ENCODE measurements at regions not wholly inside any gene's neighbourhood (a gene's known extent, or its start where the extent isn't known, plus 50 kb on each side); places are given as distances from the start of the nearest gene placed in this dataset.
"Not testable (repeated sequence)": the region's sequence is repeated elsewhere in the genome, so short reads cannot be mapped to it uniquely, and the experiment has no call there.

DNA sequence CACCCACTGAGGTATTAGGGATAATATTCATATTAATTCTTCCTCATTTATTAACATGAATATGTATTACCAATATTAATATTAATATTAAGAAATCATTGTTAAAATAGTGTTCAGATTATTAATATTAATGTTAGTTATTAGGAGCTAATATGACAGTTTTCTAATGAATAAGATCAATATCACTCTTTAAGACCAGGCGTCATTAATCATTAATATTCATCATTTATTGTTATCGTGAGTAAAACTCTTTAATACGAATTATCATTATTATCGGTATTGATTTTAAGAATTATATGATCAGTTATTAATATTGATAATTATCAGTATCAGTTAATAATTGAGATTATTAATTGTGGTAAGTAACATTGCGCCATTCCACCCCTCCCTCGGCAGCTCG, 101.0 kb upstream of the HMX1 start:
- DNase-seq (ENCODE audit: low read depth) = not testable (repeated sequence)

DNA sequence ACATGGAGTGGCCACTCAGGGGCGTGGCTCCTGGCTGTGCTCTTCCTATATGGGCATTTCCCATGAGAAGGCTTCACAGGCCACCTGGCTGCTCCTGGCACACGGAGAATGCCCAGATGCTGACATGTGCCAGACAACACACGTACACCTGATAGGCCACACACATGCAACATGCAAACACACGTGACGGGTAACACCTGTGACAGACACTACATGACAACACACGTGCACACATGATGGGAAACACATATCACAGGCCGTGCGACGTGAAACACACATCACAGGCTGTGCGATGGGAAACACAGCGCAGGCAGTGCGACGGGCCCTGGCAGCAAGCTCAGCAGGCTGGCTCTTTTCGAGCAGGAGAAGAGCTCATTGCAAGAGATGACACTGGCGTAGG, 94.3 kb upstream of the HMX1 start:
- not testable (repeated sequence) for DNase-seq (ENCODE audit: low read depth)

DNA sequence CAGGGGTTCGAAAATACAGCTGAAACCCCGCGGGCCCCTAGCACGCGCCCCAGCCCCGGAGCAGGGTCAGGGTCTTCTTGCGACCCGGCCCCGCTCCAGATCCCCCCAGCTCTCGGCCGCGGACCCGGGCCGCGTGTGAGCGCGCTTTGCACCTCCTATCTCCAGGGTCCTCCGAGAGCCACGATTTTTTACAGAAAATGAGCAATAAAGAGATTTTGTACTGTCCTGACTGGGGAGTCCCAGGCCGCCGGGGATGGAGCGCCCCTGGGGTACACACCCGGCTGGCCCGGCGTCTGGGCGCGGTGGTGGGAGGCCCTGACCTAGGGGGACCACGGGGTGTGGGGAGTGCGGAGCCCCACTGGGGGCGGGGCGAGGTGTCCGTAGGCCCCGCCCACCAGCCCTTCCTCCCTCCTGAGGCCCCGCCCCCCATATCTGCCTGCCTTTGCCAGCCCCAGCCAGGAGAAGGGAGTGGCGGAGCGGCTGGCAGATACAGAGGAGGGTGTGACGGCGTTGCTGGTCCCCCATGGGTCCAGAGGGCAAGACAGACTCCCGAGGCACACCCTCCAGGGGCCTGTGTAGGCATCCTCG, 92.7 kb upstream of the HMX1 start:
- DNase-seq (ENCODE audit: low read depth) = not testable (repeated sequence)

DNA sequence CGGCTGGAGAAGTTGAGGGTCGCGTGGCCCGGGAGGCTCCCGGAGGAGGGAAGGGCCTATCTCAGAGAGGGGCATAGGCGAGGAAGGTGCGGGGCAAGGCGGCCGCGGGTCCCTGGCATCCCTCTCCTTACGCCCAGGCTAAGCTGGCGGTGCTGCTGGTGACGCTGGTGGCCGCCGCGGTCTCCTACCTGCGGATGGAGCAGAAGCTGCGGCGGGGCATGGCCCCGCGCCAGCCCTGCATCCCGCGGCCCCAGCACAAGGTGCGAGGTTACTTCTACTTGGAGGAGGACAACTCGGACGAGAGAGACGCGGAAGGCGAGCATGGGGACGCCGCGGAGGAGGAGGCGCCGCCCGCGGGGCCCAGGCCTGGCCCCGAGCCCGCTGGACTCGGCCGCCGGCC, 91.9 kb upstream of the HMX1 start:
- DNase-seq (ENCODE audit: low read depth) = not testable (repeated sequence)

DNA sequence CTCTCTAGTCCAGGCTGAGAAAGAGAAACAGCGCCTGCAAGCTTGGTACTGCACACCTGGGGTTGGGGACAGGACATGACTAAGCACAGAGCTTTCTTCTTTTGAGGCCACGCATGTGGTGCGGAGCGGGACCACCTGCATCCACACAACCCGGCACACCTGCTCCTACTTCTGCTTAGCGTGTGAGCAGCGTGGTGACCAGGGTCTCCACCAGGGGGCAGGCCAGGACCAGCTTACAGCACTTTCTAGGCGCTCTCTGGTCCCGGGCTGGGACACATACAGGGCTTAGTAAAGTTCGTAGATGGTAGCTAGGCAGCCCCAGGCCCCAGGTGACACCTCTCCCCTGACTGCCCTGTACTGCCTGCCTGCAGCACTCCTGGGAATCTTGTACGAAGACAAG, 89.7 kb upstream of the HMX1 start:
- DNase-seq (ENCODE audit: low read depth) = peak; percentile 10

DNA sequence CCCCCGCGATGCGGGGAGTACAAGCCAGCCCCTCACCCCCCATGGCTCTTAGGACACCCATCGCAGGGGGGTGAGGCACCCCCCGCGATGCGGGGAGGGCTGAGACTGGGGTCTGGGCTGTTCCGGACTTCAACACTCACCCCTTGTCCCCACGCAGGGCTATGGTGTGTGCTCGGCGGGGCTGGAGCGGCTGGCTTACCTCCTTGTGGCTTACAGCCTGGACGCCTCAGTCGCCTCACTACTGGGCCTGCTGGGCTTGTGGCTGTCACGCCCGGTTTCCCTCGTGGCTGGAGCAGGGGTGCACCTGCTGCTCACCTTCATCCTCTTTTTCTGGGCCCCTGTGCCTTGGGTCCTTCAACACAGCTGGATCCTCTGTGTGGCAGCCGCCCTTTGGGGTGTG, 87.8 kb upstream of the HMX1 start:
- not testable (repeated sequence) for DNase-seq (ENCODE audit: low read depth)

DNA sequence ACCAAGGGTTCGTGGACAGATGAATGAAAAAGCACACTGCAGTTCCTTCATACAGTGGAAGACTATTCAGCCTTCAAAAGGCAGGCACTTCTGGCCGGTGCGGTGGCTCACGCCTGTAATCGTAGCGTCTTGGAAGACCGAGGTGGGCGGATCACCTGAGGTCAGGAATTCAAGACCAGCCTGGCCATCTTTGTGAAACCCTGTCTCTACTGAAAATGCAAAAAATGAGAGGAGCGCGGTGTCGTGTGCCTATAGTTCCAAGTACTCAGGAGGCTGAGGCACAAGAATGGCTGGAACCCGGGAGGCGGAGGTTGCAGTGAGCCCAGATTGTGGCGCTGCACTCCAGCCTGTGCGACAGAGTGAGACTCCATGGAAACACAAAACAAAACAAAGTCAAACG, 82.4 kb upstream of the HMX1 start:
- DNase-seq (ENCODE audit: low read depth) = not testable (repeated sequence)

DNA sequence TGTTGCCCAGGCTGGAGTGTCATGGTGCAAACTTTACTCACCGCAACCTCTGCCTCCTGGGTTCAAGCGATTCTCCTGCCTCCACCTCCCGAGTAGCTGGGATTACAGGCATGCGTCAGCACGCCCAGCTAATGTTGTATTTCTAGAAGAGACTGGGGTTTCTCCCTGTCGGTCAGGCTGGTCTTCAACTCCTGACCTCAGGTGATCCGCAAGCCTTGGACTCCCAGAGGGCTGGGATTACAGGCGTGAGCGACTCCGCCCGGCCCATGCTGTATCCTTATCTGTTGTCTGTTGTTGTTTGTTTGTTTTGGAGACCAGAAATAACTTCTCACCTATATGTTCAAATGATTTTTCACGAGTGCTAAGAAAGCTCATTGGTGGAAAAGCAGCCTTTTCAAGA, 81.2 kb upstream of the HMX1 start:
- not testable (repeated sequence) for DNase-seq (ENCODE audit: low read depth)

DNA sequence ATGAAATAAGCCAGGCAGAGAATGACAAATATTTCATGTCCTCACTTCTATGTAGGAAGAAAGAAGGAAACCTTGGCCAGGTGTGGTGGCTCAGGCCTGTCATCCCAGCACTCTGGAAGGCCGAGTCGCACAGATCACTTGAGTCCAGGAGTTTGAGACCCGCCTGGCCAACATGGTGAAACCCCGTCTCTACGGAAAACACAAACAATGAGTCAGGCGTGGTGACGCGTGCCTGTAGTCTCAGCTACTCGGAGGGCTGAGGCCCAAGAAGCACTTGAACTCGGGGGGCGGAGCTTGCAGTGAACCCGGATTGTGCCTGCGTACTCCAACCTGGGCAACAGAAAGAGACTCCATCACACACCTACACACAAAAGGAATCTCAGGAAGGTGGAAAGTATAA, 80.5 kb upstream of the HMX1 start:
- not testable (repeated sequence) for DNase-seq (ENCODE audit: low read depth)

DNA sequence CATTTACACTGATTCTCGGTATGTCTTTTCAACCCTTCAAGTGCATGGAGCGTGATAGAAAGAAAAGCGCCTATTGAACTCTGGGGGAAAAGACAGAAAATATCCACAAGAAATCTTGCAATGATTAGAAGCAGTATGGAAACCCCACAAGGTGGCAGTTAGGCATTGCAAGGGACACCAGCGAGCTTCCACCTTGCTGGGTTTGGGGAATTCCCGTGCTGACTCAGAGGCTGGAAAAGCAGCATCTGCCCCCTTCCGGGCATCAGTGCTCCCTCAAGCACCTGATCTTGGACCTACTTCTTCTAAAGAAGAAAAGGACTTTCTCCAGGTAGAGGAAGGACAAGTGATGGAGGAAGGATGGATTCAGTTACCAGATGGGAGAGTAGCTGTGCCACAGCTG, 73.9 kb upstream of the HMX1 start:
- not testable (repeated sequence) for DNase-seq (ENCODE audit: low read depth)

DNA sequence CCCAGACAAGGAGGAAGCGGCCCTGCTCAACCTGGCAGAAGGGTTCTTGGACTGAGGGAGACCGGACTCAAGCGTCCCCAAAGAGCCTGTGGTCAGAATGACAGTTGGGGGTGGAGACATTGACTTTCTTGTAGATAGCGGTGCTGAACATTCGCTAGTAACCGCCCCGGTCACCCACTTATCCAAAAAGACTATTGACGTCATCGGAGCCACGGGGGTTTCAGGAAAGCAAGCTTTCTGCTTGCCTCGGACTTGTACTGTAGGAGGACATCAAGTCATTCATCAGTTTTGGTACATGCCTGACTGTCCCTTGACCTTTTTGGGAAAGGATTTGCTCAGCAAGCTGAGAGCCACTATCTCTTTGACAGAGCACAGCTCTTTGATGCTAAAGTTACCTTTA, 71.7 kb upstream of the HMX1 start:
- DNase-seq (ENCODE audit: low read depth) = not testable (repeated sequence)

DNA sequence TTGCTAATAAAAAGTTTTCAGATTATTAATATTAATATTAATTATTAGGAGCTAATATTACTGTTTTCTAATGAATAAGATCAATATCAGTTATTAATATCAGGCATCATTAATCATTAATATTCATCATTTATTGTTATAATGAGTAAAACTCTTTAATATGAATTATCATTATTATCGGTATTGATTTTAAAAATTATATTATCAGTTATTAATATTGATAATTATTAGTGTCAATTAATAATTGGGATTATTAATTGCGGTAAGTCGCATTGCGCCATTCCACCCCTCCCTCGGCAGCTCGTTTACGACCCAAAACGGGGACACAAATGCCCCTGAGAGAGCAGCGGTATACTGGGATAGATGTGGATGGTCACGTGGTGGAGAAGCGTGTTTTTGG, 70.4 kb upstream of the HMX1 start:
- not testable (repeated sequence) for DNase-seq (ENCODE audit: low read depth)

DNA sequence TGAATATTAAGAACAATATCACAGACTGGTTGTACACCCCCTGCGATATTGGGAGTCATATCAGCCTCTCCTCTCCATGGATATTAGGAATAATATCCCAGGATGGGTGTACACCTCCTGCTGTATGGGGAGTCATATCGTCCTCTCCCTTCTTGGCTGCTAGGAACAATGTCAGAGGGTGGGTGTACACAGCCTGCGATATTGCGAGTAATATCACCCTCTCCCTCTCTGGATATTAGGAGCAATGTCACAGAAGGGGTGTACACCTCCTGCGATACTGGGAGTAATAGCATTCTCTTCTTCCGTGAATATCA, 69.8 kb upstream of the HMX1 start:
- DNase-seq (ENCODE audit: low read depth) = not testable (repeated sequence)

DNA sequence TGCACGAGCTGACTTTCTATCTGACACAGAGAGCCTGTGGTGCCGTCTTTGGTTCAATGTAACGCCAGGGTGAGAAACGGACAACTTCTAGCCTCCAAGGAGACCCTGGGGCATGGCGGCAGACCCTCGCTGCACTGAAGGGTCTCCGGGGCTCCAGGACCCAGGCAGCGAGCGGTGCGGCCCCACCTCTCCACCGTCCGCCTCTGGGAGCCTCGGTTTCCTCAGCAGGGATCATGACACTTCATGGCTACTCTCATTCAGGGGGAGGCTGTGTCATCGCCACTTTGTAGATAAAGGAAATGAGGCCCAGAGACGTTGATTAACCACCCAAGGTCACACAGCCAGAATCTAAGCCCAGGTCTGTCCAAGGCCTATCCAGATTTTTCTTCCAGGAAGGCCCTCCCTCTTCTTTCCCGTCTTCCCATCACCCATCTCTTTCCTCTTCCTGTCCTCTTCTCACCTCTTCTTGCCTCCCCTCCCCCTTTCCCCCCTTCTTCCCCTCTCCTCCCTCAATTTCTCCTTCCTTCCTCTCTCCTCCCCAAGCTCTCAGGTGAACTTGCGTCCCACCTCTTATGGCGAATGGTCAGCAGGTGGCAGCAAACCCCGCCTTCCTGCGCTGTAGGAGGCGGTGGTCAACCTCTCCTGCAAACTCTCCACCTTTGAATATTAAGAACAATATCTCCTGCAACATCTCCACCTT, 69.3 kb upstream of the HMX1 start:
- DNase-seq (ENCODE audit: low read depth) = no peak

DNA sequence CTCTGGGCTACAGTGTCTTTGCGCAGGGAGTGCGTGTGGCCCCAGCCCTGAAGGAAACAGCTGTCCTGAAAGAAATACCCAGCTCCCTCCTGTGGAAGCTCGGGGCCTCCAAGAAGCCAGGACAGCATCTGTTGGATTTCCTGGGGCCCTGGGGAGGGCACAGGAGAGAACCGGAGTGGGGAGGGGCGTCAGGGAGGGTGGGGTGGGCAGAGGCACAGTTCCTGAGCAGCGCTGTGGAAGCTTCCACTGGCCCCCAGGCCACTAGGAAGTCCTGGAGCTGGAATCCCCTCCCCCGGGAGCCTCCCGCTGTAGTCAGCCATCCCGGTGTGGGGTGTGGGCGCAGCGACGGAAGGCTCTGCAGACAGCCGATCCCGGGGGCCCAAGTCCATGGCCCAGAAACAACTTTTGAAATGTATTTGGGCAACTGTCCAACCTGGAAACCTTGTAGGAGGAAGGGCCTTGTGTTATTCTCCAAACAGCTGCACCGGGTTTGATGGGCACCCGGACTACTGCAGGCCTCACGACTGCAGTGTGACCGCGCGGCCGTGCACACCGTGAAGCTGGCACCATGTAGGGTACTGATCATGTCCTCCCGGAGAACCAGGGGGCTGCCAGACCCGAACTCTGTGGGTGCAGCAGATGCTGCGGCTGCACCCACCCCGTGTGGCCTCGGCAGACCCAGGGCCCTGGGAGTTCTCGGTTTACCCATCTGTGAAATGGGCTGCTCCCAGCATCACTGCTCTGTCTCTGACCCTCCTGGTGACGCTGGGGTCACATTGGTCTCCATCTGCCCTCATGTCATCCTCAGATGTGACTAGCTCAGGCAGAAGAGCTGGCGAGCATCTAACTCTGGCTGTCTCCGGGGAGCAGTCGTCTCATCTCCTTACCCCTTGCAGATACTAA, 68.5 kb upstream of the HMX1 start:
- no peak for DNase-seq (ENCODE audit: low read depth)

DNA sequence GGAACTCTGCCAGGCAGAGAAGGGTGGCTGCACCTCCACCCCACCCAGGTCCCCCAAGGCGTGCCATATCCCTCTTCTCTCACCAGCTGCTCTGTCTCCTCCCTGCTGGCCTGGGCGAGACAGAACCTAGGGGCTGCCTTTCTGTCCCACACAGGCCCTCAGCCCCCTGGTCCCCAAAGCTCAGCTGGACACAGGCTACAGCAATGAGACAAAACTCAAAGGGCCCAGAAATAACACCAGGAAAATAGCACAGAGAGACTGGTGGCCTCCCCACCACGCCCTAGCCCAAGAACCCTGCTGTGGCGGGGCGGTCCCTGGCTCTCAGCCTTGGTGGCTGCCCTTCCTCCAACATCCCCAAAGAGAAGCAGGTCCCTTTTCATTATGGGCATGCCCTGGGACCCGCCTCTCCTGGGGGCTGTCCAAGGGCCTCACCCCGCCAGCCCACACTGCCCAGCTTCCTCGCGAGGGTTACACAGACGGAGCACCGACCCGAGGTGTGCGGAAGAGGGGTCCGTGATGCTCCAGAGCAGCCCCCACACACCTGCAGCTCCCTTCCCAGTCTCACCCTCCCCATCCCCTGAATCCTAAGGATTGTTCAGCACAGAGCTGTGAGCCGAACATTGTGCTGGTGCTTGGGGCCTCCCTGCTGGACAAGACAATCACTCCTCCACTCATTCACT, 67.7 kb upstream of the HMX1 start:
- DNase-seq (ENCODE audit: low read depth) = no peak

DNA sequence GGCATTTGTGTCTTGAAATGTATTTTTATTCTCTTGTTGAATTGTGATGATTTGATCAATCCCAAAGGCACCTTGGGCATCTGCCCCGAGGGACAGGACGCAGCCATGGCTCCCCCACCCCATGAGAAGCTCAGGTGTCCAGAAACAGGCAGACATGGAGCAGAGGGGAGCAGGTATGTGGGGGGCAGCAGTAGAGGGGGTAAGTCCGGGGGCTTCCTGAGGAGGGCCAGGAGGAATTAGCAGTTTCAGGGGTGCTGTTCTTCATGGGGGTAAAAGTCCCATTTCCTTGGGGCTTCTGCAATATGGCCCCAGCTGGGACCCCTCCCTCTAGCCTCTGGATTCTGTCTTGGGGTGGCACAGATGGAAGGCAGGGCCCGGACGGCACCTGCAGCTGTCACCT, 67.0 kb upstream of the HMX1 start:
- DNase-seq (ENCODE audit: low read depth) = no peak

DNA sequence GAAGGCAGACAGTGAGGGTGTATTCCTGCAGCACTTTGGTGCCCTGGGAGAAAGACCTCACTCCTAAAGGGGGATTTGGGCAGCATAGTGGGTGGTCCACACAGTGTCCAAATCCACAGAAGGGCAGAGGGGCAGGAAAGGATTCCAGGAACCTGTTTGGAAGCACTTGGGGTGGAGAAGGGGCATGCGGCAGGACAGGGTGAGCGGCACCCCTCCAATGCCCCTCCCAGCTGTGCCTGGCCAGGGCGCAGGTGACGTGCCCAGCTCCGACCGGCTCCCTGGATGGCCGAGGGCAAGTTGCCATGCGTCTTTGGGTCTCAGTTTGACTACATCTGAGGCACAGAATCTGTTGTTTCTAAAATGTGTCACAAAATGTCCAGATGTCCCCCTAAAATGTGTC, 66.5 kb upstream of the HMX1 start:
- DNase-seq (ENCODE audit: low read depth) = no peak

DNA sequence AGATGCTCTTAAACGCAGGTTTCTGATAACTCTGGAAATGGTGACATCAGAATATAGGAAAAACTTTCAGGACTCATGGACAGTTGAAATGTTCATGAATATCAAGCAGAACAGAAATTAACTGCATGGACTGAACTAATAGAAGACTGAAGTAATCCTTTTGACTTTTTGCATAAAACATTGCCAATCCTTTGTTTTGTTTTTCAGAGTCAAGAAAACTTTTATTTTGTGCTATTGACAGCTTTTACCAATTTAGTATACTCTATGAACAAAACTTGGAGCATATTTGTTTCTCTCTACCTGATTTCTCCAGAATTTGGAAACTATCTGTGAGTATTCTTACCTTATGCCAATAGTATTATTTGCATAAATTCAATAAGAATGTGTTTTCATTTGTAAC, 61.2 kb upstream of the HMX1 start:
- DNase-seq (ENCODE audit: low read depth) = no peak

DNA sequence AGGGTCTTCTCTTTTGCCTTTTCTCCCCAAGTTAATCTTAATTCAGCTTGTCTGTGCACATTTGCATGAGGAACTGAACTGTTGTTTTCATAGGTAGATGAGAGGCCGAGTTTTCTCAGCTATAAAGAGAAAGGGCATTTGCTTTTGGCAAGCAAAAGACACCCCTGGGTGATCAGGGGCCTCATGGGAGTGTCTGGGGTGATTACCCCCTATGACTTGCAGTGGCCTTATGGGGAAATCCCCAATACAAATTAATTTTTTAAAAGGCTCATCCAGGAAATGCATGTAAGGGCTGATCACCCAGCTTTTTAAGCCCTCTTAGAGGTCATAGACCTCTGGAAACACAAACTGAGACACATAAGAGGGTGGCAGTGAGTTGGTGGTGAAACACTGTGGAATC, 56.4 kb upstream of the HMX1 start:
- DNase-seq (ENCODE audit: low read depth) = no peak

DNA sequence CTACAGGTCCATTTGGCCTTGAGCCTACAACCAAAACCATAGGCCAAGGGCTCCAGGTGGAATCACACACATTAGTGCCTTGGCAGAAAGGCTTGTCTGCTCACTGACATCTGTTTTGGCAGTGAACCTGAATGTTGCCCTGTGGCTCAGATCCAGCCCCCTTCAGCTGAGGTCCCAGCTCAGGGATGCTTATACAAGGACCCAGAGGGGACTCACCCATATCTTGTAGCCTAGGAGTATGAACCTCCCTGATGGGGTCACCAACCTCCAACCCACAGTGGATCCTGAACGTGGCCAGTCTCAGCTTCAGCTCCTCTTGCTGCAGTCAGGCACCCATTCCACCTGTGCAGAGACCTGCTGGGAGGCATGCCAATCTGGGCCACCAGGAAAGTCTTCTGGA, 50.8 kb upstream of the HMX1 start:
- DNase-seq (ENCODE audit: low read depth) = no peak

DNA sequence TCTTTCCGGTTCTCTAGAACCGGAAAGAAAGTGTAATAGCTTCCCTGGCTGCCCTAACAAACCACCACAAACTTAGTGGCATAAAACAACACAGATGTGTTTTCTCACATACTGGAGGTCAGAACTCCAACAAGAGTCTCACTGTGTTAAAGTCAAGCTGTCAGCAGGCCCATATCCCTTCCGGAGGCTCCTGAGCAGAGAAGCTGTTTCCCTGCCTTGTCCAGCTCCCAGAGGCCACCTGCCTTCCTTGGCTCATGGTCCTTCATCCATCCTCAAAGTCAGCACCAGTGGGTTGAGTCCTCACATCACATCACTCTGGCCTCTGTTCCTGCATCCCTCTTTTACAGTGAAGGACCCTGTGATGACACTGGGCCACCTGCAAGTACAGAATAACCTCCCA, 49.8 kb upstream of the HMX1 start:
- no peak for DNase-seq (ENCODE audit: low read depth)

Data from iris pigment epithelial cell (primary cell).